B cell (primary cell): ENCODE measurements at regions not wholly inside any gene's neighbourhood (a gene's known extent, or its start where the extent isn't known, plus 50 kb on each side); places are given as distances from the start of the nearest gene placed in this dataset.

Source experiments
- ATAC-seq: fragments of 200-7000 bp; cut with Tn5 transposase; one replicate; pipeline ENCODE4 v1.10.0; 2021; ENCODE audit warnings: low read depth, mild to moderate bottlenecking, moderate number of reproducible peaks, moderate library complexity
- CTCF ChIA-PET: fragments of 350-600 bp; sonication (Branson Sonifier 250); formaldehyde crosslinking; loops from one replicate; lab custom pipeline; 2021; ENCODE audit warnings: antibody characterized with exemption, inconsistent platforms; lab: Charles Lee
- POLR2A ChIA-PET: fragments of 350-600 bp; sonication (Branson Sonifier 250); formaldehyde crosslinking; loops from one replicate; lab custom pipeline; 2021; ENCODE audit warnings: antibody characterized with exemption; lab: Charles Lee
- DNase-seq: peaks from one replicate; pipeline ENCODE4 v3.0.0; 2013
- H2AFZ ChIP-seq: 2 replicates; pipeline ENCODE4 v1.6.1; 2012; ENCODE audit warnings: mild to moderate bottlenecking, low read depth, low read length; ENCODE audit not compliant: insufficient read depth, poor library complexity, severe bottlenecking
- H3K27ac ChIP-seq, 2 donors: 1 replicate in 1 of 2; 2 replicates in 1 of 2; pipeline ENCODE4 v1.5.1; 2012 to 2013; ENCODE audit warnings: low read length in 2 of 2, mild to moderate bottlenecking in 2 of 2, moderate library complexity in 1 of 2
- H3K27me3 ChIP-seq, 4 experiments: fragments of 200-600 bp in 1 of 4; sonication (generic) in 1 of 4; replicated peaks in 1 of 4; 1 replicate in 2 of 4; 2 replicates in 2 of 4; pipeline versions ENCODE4 v1.6.1 to v1.7.0; 2013 to 2016; ENCODE audit warnings: low read length in 3 of 4, mild to moderate bottlenecking in 2 of 4, mixed read lengths in 1 of 4, moderate library complexity in 1 of 4; ENCODE audit not compliant: insufficient read depth in 4 of 4, control insufficient read depth in 3 of 4; ENCODE audit errors: control extremely low read depth in 1 of 4
- H3K36me3 ChIP-seq, 2 experiments: replicated peaks in 1 of 2; 1 replicate in 1 of 2; 2 replicates in 1 of 2; pipeline versions ENCODE4 v1.6.1 to v1.7.1; 2013; ENCODE audit warnings: low read length in 1 of 2; ENCODE audit not compliant: insufficient read depth in 2 of 2, control insufficient read depth in 1 of 2; ENCODE audit errors: control extremely low read depth in 1 of 2, extremely low read depth in 1 of 2
- H3K4me1 ChIP-seq, 2 donors: fragments of 200-600 bp in 1 of 2; sonication (generic) in 1 of 2; 1 replicate in 1 of 2; 2 replicates in 1 of 2; pipeline versions ENCODE4 v1.5.1 to v1.6.1; 2013 to 2017; ENCODE audit warnings: low read length in 2 of 2; ENCODE audit not compliant: control insufficient read depth in 2 of 2, insufficient read depth in 2 of 2
- H3K4me2 ChIP-seq: replicated peaks from 2 replicates; pipeline ENCODE3; 2012; ENCODE audit warnings: mild to moderate bottlenecking, low read depth, low read length; ENCODE audit not compliant: poor library complexity, severe bottlenecking
- H3K4me3 ChIP-seq, 5 experiments: fragments of 200-600 bp in 1 of 5; sonication (generic) in 1 of 5; 1 replicate in 3 of 5; 2 replicates in 2 of 5; pipeline versions ENCODE4 v1.5.1 to v1.7.0; 2011 to 2016; ENCODE audit warnings: low read length in 4 of 5, mild to moderate bottlenecking in 4 of 5, low read depth in 2 of 5, control low read depth in 1 of 5, moderate library complexity in 1 of 5; ENCODE audit not compliant: insufficient read depth in 1 of 5; ENCODE audit errors: control extremely low read depth in 1 of 5, extremely low read depth in 1 of 5
- H3K79me2 ChIP-seq: fragments of 200-600 bp; sonication (generic); one replicate; pipeline ENCODE4 v1.6.0; 2016; ENCODE audit warnings: low read length; ENCODE audit not compliant: control insufficient read depth, insufficient read depth
- H3K9ac ChIP-seq: fragments of 200-600 bp; sonication (generic); 2 replicates; pipeline ENCODE4 v1.6.1; 2017; ENCODE audit warnings: mild to moderate bottlenecking, low read length, moderate library complexity
- H3K9me3 ChIP-seq, 3 donors: one replicate each; pipeline versions ENCODE4 v1.6.1 to v1.7.1; 2013; ENCODE audit warnings: low read length in 2 of 3; ENCODE audit not compliant: control insufficient read depth in 2 of 3, insufficient read depth in 1 of 3; ENCODE audit errors: control extremely low read depth in 1 of 3
- H4K20me1 ChIP-seq: 2 replicates; pipeline ENCODE4 v1.6.0; 2012; ENCODE audit warnings: mild to moderate bottlenecking, low read length; ENCODE audit not compliant: insufficient read depth, control insufficient read depth, poor library complexity, severe bottlenecking
- H3K27ac Mint-ChIP-seq: one replicate; pipeline ENCODE4 v1.8.0; 2021; ENCODE audit warnings: mixed read lengths
- H3K27me3 Mint-ChIP-seq: one replicate; pipeline ENCODE4 v1.8.0; 2021; ENCODE audit warnings: mixed read lengths
- H3K4me1 Mint-ChIP-seq: one replicate; pipeline ENCODE4 v1.8.0; 2021; ENCODE audit warnings: mixed read lengths
- H3K4me3 Mint-ChIP-seq: one replicate; pipeline ENCODE4 v1.8.0; 2021; ENCODE audit warnings: mixed read lengths
- H3K9me3 Mint-ChIP-seq: one replicate; pipeline ENCODE4 v1.8.0; 2022; ENCODE audit warnings: mixed read lengths; ENCODE audit not compliant: insufficient read depth
- CTCF ChIP-seq: fragments of 200-600 bp; IDR thresholded peaks from one replicate; pipeline ENCODE4 v1.8.0; 2022; ENCODE audit warnings: antibody characterized with exemption, mild to moderate bottlenecking
- EZH2 ChIP-seq: IDR thresholded peaks from 2 replicates; pipeline ENCODE4 v1.6.1; 2012; ENCODE audit warnings: borderline replicate concordance, low read depth, mild to moderate bottlenecking, moderate library complexity, low read length; ENCODE audit not compliant: insufficient read depth, poor library complexity, severe bottlenecking
- WGBS: methylation state at CpG from one replicate; pipeline ENCODE4 v1.1.5; 2013; ENCODE audit warnings: missing lambda C conversion rate; ENCODE audit not compliant: insufficient coverage; 5-methylcytosine and 5-hydroxymethylcytosine counted together
- intact Hi-C: fragments of 100-400 bp; cut with micrococcal nuclease; formaldehyde crosslinking; loops from one replicate; pipeline ENCODE4 v1.10.0; 2022

GRCh38 chr1:56098946-56099345 lies 480.4 kb downstream of the PLPP3 start:
- DNase-seq (no peak), ATAC-seq (no peak)
- no peaks in the 10 kb centered on the region for H3K36me3 ChIP-seq
- H3K27me3 Mint-ChIP-seq = peaks cover 10% of the 10 kb centered on the region
- H3K4me1 ChIP-seq = no peaks in the 10 kb centered on the region
- no CpG with 5 or more reads among the region's 2 CpGs for WGBS
- TF ChIP-seq CTCF (no peak), EZH2 (no peak)
- intact Hi-C loops = no loop called here
- H3K4me2 ChIP-seq = no peak overlapping the region
- ChIA-PET POLR2A (no interaction called here), CTCF (no interaction called here)
- H3K9ac ChIP-seq = no peak overlapping the region
- no peak overlapping the region for H2AFZ ChIP-seq
- no peak overlapping the region for H3K4me3 ChIP-seq
- no peaks in the 10 kb centered on the region for H4K20me1 ChIP-seq
- H3K9me3 ChIP-seq = peaks cover 0 to under 1% (median 0%) of the 10 kb centered on the region in 3 donors
- no peak overlapping the region for H3K27ac Mint-ChIP-seq
- H3K4me1 Mint-ChIP-seq = no peaks in the 10 kb centered on the region
- H3K9me3 Mint-ChIP-seq = peaks cover under 1% of the 10 kb centered on the region
- no peaks in the 10 kb centered on the region for H3K79me2 ChIP-seq
- H3K4me3 Mint-ChIP-seq = no peak overlapping the region
- no peak overlapping the region for H3K27ac ChIP-seq
- no peaks in the 10 kb centered on the region for H3K27me3 ChIP-seq

- DNase-seq (no peak), ATAC-seq (no peak)
- Histone ChIP-seq H3K27me3 (no peaks in the 10 kb centered on the region), H3K27ac (no peak overlapping the region), H3K9ac (no peak overlapping the region), H3K4me1 (no peaks in the 10 kb centered on the region), H2AFZ (no peak overlapping the region), H3K79me2 (no peaks in the 10 kb centered on the region), H4K20me1 (no peaks in the 10 kb centered on the region), H3K36me3 (no peaks in the 10 kb centered on the region), H3K4me2 (no peak overlapping the region), H3K9me3 (no peaks in the 10 kb centered on the region), H3K4me3 (no peak overlapping the region)
- no CpG with 5 or more reads among the region's 2 CpGs for WGBS
- ChIA-PET POLR2A (no interaction called here), CTCF (no interaction called here)
- intact Hi-C loops = no loop called here
- H3K27ac Mint-ChIP-seq = no peak overlapping the region
- no peak for TF ChIP-seq EZH2
- no peak for TF ChIP-seq CTCF
- H3K4me3 Mint-ChIP-seq = no peak overlapping the region
- no peaks in the 10 kb centered on the region for H3K9me3 Mint-ChIP-seq
- no peaks in the 10 kb centered on the region for H3K4me1 Mint-ChIP-seq
- H3K27me3 Mint-ChIP-seq = peaks cover 10% of the 10 kb centered on the region
Measured at GRCh38 chr1:56097713-56098112, 481.6 kb downstream of the PLPP3 start.
